Thoracic aorta (tissue), 2 donors: ENCODE measurements at regions not wholly inside any gene's neighbourhood (a gene's known extent, or its start where the extent isn't known, plus 50 kb on each side); places are given as distances from the start of the nearest gene placed in this dataset.
A peak's percentile ranks its signal among the peaks of the same experiment; 100 is the strongest.

Experiments used
- ATAC-seq: fragments of 150-250 bp; one replicate; pipeline ENCODE4 v1.8.0; 2017; ENCODE audit warnings: low read depth; ENCODE audit not compliant: insufficient number of reproducible peaks, low FRiP score
- DNase-seq: peaks from one replicate; pipeline ENCODE4 v3.0.0-alpha.2; 2020; ENCODE audit warnings: low spot score
- H3K27ac ChIP-seq, 2 donors: fragments of 200-600 bp; sonication (generic); 1 replicate in 1 of 2; 2 replicates in 1 of 2; pipeline ENCODE4 v1.5.1; 2016; ENCODE audit warnings: mild to moderate bottlenecking in 2 of 2, moderate library complexity in 2 of 2
- H3K27me3 ChIP-seq: fragments of 200-600 bp; sonication (generic); replicated peaks from 2 replicates; pipeline ENCODE4 v1.6.0; 2016; ENCODE audit warnings: mild to moderate bottlenecking; ENCODE audit not compliant: insufficient read depth
- H3K36me3 ChIP-seq: fragments of 200-600 bp; sonication (generic); one replicate; pipeline ENCODE4 v1.5.1; 2016
- H3K4me1 ChIP-seq, 2 donors: fragments of 200-600 bp; sonication (generic); 1 replicate in 1 of 2; 2 replicates in 1 of 2; pipeline versions ENCODE4 v1.5.1 to v1.6.0; 2016; ENCODE audit warnings: low read depth in 2 of 2, mild to moderate bottlenecking in 1 of 2; ENCODE audit not compliant: control insufficient read depth in 1 of 2
- H3K4me3 ChIP-seq: fragments of 200-600 bp; sonication (generic); 2 replicates; pipeline ENCODE4 v1.5.1; 2016; ENCODE audit warnings: mild to moderate bottlenecking
- H3K9me3 ChIP-seq: fragments of 200-600 bp; sonication (generic); 2 replicates; pipeline ENCODE4 v1.5.1; 2016
- TF ChIP-seq, protein P1 (sequence below): fragments of 200-600 bp; sonication (generic); IDR thresholded peaks from one replicate; pipeline ENCODE4 v1.5.1; 2019; ENCODE audit warnings: antibody characterized with exemption

- TF ChIP-seq, protein P1, sequence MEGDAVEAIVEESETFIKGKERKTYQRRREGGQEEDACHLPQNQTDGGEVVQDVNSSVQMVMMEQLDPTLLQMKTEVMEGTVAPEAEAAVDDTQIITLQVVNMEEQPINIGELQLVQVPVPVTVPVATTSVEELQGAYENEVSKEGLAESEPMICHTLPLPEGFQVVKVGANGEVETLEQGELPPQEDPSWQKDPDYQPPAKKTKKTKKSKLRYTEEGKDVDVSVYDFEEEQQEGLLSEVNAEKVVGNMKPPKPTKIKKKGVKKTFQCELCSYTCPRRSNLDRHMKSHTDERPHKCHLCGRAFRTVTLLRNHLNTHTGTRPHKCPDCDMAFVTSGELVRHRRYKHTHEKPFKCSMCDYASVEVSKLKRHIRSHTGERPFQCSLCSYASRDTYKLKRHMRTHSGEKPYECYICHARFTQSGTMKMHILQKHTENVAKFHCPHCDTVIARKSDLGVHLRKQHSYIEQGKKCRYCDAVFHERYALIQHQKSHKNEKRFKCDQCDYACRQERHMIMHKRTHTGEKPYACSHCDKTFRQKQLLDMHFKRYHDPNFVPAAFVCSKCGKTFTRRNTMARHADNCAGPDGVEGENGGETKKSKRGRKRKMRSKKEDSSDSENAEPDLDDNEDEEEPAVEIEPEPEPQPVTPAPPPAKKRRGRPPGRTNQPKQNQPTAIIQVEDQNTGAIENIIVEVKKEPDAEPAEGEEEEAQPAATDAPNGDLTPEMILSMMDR, result no peak
- Histone ChIP-seq H3K4me1 (peaks cover 10 to 30% of the 10 kb centered on the region in 2 donors), H3K27me3 (no peaks in the 10 kb centered on the region), H3K36me3 (no peaks in the 10 kb centered on the region), H3K4me3 (no peak overlapping the region), H3K9me3 (no peaks in the 10 kb centered on the region), H3K27ac (no peak overlapping the region)
- DNase-seq (no peak), ATAC-seq (no peak)
Observed at GRCh38 chr10:33524966-33525365, 190.5 kb upstream of the NRP1 start.

- Histone ChIP-seq H3K4me1 (peaks cover 13 to 37% of the 10 kb centered on the region in 2 donors), H3K27me3 (no peaks in the 10 kb centered on the region), H3K4me3 (no peak overlapping the region), H3K27ac (no peak overlapping the region), H3K9me3 (no peaks in the 10 kb centered on the region), H3K36me3 (no peaks in the 10 kb centered on the region)
- ATAC-seq (no peak), DNase-seq (no peak)
- TF ChIP-seq, protein P1, result no peak
Observed at GRCh38 chr10:33524041-33524440, 189.6 kb upstream of the NRP1 start.

- Histone ChIP-seq H3K36me3 (no peaks in the 10 kb centered on the region), H3K4me1 (peaks cover 13 to 37% of the 10 kb centered on the region in 2 donors), H3K27me3 (no peaks in the 10 kb centered on the region), H3K9me3 (no peaks in the 10 kb centered on the region), H3K27ac (no peak overlapping the region), H3K4me3 (no peak overlapping the region)
- DNase-seq, result no peak
- TF ChIP-seq, protein P1, result no peak
- no peak for ATAC-seq
Observed at GRCh38 chr10:33523236-33523792, 188.8 kb upstream of the NRP1 start.

DNA sequence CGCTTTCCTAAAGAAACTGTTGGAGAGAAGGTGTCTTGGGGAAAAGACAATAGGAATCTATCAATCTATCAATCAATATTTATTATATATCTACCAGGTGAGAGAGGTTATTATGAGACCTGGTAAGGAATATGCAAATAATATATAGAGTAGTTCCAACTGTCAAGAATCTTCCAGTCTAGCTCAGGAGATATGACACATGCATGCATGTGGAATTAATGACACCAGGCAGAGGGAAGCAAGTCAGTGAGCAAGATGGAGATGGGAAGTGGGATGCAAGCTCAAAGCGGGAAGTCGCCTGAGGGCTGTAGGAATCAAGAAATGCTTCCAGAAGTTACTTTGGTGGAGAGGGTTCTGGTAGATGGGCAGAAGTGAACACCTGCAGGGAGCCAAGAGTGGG lies 187.4 kb upstream of the NRP1 start:
- TF ChIP-seq, protein P1, result no peak
- DNase-seq (no peak), ATAC-seq (no peak)
- Histone ChIP-seq H3K4me1 (peaks cover 13 to 37% of the 10 kb centered on the region in 2 donors), H3K36me3 (no peaks in the 10 kb centered on the region), H3K9me3 (no peaks in the 10 kb centered on the region), H3K4me3 (no peak overlapping the region), H3K27me3 (no peaks in the 10 kb centered on the region), H3K27ac (no peak overlapping the region)

DNA sequence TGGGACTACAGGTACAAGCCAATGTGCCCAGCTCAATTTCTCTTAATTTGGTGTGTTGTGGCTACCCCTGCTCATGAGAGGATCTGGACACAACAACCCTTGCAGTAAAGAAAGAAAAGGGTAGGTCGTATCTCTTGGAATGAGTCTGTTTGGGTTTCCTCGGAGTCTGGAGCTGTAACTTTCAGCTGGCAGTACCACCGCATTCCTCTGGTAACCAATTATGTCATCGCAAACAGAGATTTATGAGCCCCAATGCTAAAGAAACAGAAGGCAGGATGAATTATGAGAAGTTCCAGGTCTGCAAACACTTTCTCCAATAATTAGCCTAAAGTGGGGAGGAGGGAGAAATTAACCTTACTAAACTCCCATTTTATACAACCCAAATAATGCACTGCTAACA lies 186.6 kb upstream of the NRP1 start:
- ATAC-seq (no peak), DNase-seq (no peak)
- peak overlapping the region; percentile 44 for H3K4me3 ChIP-seq
- no peaks in the 10 kb centered on the region for H3K36me3 ChIP-seq
- TF ChIP-seq, protein P1, result no peak
- H3K27ac ChIP-seq, result peak overlapping the region; percentile 10 to 20
- H3K4me1 ChIP-seq, result peaks cover 13 to 37% of the 10 kb centered on the region in 2 donors
- H3K9me3 ChIP-seq, result no peaks in the 10 kb centered on the region
- H3K27me3 ChIP-seq, result no peaks in the 10 kb centered on the region
